ENCODE measurements at regions not wholly inside any gene's neighbourhood (a gene's known extent, or its start where the extent isn't known, plus 50 kb on each side); places are given as distances from the start of the nearest gene placed in this dataset.
"Not testable (repeated sequence)": the region's sequence is repeated elsewhere in the genome, so short reads cannot be mapped to it uniquely, and the experiment has no call there.

GRCh38 chr22:49676783-49677494 lies 150.7 kb downstream of the BRD1 start:
- no peak for DNase-seq (ENCODE audit: low read depth)

- DNase-seq (ENCODE audit: low read depth), result no peak
Observed at GRCh38 chr22:49676230-49676629, 151.4 kb downstream of the BRD1 start.

DNA sequence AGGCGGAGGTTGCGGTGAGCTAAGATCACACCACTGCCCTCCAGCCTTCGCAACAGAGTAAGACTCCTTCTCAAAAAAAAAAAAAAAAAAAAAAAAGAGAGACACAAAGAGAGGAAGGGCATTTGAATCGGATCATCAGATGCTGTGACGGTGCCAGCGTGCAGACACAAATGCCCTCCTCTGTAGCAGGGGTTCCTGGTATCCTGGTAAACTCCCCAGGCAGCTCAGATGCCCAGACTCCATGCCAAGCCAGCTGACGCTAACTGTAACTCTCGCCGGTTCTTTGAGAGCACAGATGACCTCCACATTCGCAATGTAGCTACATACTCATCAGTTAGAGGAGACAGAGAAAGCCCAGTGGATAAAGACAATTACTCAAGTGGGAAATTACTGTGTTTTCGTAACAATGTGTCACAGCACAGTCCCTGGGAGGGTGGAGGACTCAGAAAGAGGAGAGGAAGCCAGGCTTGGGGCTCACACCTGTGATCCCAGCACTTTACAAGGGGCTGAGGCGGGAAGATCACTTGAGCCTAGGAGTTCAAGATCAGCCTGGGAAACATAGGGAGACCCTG lies 153.1 kb downstream of the BRD1 start:
- no peak for DNase-seq (ENCODE audit: low read depth)

- DNase-seq (ENCODE audit: low read depth), result no peak
Observed at GRCh38 chr22:49673048-49673447, 154.6 kb downstream of the BRD1 start.

DNA sequence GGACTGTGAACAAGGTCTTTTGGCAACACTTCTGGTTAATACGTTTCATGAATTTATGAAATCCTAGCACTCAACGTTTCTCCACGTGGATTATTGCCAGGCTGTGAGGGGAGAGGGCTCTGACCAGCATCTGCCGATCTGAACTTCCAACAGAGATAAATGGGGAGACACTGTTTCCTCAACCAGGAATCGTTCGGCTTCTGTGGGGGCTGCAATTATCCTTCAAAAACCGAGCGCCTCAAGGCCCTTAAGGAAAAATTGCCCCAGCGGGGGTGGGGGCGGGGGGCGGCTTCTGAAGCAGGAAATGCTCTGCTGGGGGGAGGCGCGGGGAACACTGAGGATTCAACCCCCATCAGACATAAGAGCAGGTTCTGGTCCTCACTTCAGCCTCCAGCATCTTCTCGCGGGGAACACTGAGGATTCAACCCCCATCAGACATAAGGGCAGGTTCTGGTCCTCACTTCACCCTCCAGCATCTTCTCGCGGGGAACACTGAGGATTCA lies 155.6 kb downstream of the BRD1 start:
- DNase-seq (ENCODE audit: low read depth), result no peak

GRCh38 chr22:49671331-49672013 lies 156.2 kb downstream of the BRD1 start:
- DNase-seq (ENCODE audit: low read depth), result no peak

GRCh38 chr22:49670456-49671330 lies 157.0 kb downstream of the BRD1 start:
- DNase-seq (ENCODE audit: low read depth), result no peak

DNA sequence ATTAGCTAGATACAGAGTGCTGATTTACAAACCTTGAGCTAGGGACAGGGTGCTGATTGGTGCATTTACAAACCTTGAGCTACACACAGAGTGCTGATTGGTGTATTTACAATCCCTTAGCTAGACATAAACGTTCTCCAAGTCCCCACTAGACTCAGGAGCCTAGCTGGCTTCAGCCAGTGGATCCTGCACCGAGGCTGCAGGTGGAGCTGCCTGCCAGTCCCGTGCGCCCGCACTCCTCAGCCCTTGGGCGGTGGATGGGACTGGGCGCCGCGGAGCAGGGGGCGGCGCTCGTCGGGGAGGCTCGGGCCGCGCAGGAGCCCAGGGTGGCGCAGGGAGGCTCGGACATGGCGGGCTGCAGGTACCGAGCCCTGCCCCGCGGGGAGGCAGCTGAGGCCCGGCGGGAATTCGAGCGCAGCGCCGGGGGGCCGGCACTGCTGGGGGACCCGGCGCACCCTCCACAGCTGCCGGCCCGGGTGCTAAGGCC lies 157.7 kb downstream of the BRD1 start:
- not testable (repeated sequence) for DNase-seq (ENCODE audit: low read depth)

GRCh38 chr22:49669427-49669968 lies 158.2 kb downstream of the BRD1 start:
- DNase-seq (ENCODE audit: low read depth), result not testable (repeated sequence)

DNA sequence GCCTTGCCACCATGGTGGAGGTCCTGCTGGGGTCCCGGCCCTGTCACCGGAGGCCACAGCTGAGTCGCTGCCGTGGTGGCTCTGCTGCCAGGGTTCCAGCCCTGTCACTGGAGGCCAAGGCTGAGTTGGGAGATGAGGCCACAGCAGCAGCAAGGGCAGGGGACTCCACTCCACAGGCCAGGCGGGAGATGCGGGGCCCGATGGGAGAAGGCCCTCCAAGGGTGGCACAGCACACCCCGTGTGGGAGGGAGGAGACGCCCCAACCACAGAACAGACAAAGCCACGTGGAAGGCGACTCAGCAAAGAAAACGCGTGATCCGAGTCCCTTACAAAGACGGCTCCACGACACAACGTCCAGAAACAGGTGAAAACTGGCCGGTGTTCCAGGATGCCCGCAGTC lies 159.3 kb downstream of the BRD1 start:
- no peak for DNase-seq (ENCODE audit: low read depth)

GRCh38 chr22:49667236-49667635 lies 160.4 kb downstream of the BRD1 start:
- DNase-seq (ENCODE audit: low read depth), result no peak

GRCh38 chr22:49666146-49666809 lies 161.4 kb downstream of the BRD1 start:
- DNase-seq (ENCODE audit: low read depth), result no peak

DNA sequence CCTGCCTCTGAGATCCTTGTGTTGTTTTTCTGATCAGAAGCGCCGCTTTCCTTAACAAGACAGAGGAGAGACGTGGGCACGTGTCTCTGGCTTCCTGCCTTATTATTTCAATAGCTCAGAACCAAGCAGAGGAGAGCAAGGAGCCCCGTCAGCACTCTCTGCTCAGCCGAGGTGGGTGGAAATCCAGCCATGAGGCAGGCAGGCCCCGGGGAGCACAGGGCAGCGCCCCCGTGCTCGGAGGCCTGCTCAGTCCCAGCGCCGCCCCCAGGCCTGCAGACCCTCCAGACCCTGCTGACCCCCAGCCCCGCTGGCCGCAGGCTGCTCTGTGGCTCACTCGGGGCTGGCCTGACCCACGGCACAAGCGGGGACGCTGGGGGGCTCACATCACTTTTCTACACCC lies 162.8 kb downstream of the BRD1 start:
- DNase-seq (ENCODE audit: low read depth), result no peak

DNA sequence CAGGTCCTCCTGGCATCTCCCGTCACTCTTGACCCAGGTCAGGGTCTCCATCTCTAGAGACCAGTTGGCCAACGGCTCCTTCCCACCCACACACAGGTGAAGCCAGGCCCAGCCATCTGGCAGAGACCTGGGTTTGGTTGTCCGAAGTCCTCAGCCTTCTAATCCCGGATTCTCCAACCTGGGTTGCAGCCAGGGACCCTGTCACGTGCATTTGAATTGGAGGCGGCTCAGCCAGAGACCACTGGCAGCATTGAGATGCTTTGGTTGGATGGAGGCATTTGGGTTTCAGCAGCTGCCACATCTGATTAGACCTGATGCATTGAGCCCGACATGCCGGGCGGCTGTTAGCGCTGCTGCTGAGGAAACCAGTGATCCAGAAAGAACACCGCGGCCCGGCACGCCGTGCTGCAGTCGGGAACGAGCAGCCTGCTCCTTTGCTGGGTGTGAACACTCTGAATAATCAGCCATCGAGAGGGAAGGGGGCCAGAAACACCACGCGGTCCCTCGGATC lies 163.2 kb downstream of the BRD1 start:
- no peak for DNase-seq (ENCODE audit: low read depth)

DNA sequence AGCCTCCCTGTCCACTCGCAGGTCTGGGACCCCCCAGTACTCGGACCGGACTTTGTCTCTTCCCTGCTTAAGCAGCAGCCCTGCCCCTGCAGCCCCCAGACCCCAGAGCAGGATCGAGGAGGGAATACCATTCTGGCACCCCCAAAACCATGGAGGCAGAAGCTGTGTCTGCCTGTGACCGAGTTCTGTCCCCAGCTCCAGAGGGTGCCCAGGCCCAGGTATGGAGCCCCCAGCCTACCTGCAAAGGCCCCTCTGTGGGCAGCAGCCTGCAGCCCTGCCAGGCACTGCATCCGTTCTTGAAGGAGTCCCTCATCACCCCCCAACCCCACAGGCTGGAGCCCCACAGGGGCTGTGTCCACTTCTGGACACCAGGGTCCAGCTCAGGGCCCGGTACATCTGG lies 163.8 kb downstream of the BRD1 start:
- DNase-seq (ENCODE audit: low read depth), result no peak

DNA sequence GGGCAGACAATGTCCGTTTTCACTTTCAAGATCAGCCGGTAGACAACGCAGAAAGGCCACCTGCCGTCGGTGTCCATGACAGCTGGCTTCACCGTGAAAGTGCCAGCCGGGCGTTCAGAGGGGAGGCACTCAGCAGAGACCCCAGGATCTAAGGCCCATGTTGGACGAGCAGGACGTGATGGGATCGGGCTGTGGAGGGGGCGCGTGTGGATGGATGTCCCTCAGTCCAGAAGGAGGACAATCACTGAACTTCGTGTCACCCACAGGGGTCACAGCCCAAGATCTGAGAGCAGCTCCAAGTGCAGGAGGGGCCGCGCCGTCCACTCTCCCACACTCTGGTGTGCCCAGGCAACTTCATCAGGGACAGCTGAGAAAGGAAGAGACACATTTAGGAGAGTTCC lies 164.4 kb downstream of the BRD1 start:
- DNase-seq (ENCODE audit: low read depth), result no peak

GRCh38 chr22:49662681-49663080 lies 165.0 kb downstream of the BRD1 start:
- no peak for DNase-seq (ENCODE audit: low read depth)

- DNase-seq (ENCODE audit: low read depth), result no peak
Observed at GRCh38 chr22:49660794-49661781, 166.6 kb downstream of the BRD1 start.

- DNase-seq (ENCODE audit: low read depth), result no peak
Observed at GRCh38 chr22:49660321-49660720, 167.4 kb downstream of the BRD1 start.

DNA sequence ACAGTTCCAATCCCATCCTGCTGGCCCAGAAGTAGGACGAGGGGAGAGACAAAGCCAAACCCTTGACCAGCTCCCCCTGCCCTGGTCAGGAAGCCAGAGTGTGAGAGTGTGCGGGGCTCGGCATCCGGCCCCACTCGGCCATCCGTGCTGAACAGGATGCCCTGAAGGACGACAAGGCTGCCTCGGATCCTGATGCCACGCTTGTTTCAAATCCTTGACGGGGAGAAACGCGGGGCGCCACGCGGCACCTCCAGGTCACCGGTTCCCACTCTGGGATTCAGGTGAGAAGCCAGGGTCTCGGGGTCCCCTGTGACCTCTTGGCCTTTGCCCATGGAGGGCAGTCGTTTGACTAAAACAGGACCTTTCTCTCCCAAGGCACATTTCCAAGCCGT lies 167.8 kb downstream of the BRD1 start:
- DNase-seq (ENCODE audit: low read depth), result no peak

Measured in HS-5 (cell line).